Fibroblast of lung (primary cell): ENCODE measurements at regions not wholly inside any gene's neighbourhood (a gene's known extent, or its start where the extent isn't known, plus 50 kb on each side); places are given as distances from the start of the nearest gene placed in this dataset.

Experiments used
- DNase-seq, 2 donors: peaks; one replicate each; pipeline versions ENCODE4 v3.0.0 to v3.0.0-alpha.2; 2010; ENCODE audit warnings: low read depth in 2 of 2
- H2AFZ ChIP-seq: 2 replicates; pipeline ENCODE4 v1.5.1; 2012; ENCODE audit warnings: low read length, control low read depth, inconsistent platforms
- H3K27ac ChIP-seq: 2 replicates; pipeline ENCODE4 v1.5.1; 2011; ENCODE audit warnings: low read length, control low read depth; ENCODE audit not compliant: insufficient read depth
- H3K27me3 ChIP-seq: 2 replicates; pipeline ENCODE4 v1.5.1; 2011; ENCODE audit warnings: mild to moderate bottlenecking, low read length; ENCODE audit not compliant: control insufficient read depth, insufficient read depth
- H3K36me3 ChIP-seq: 2 replicates; pipeline ENCODE4 v1.5.1; 2011; ENCODE audit warnings: low read length; ENCODE audit not compliant: control insufficient read depth, insufficient read depth
- H3K4me1 ChIP-seq: 2 replicates; pipeline ENCODE4 v1.5.1; 2011; ENCODE audit warnings: low read length; ENCODE audit not compliant: control insufficient read depth, insufficient read depth; ENCODE audit errors: extremely low read depth
- H3K4me2 ChIP-seq: 2 replicates; pipeline ENCODE4 v1.5.1; 2011; ENCODE audit warnings: low read length, control low read depth; ENCODE audit not compliant: insufficient read depth; ENCODE audit errors: extremely low read depth
- H3K4me3 ChIP-seq, 4 experiments: fragments of 200-600 bp in 1 of 4; sonication (generic) in 1 of 4; replicated peaks in 1 of 4; 2 replicates each; pipeline ENCODE4 v1.5.1; 2011 to 2016; ENCODE audit warnings: low read length in 4 of 4, low read depth in 3 of 4, mild to moderate bottlenecking in 3 of 4, control low read depth in 2 of 4, inconsistent platforms in 1 of 4, mixed read lengths in 1 of 4; ENCODE audit not compliant: insufficient read depth in 1 of 4; ENCODE audit errors: control extremely low read depth in 1 of 4
- H3K79me2 ChIP-seq: 2 replicates; pipeline ENCODE4 v1.5.1; 2012; ENCODE audit warnings: mild to moderate bottlenecking, low read length, inconsistent platforms; ENCODE audit not compliant: control insufficient read depth, insufficient read depth
- H3K9ac ChIP-seq: 2 replicates; pipeline ENCODE4 v1.5.1; 2011; ENCODE audit warnings: mild to moderate bottlenecking, low read length, control low read depth; ENCODE audit not compliant: insufficient read depth
- H3K9me3 ChIP-seq: 2 replicates; pipeline ENCODE4 v1.5.1; 2012; ENCODE audit warnings: low read depth, low read length; ENCODE audit not compliant: control insufficient read depth, insufficient read depth
- H4K20me1 ChIP-seq: 2 replicates; pipeline ENCODE4 v1.5.1; 2011; ENCODE audit warnings: low read length; ENCODE audit not compliant: control insufficient read depth, insufficient read depth; ENCODE audit errors: extremely low read depth
- CTCF ChIP-seq, 2 donors: IDR thresholded peaks in 1 of 2; conservative IDR thresholded peaks in 1 of 2; 1 replicate in 1 of 2; 2 replicates in 1 of 2; pipeline ENCODE4 v1.5.1; 2011 to 2012; ENCODE audit warnings: low read length in 2 of 2, control low read depth in 1 of 2, inconsistent platforms in 1 of 2, low read depth in 1 of 2, mild to moderate bottlenecking in 1 of 2
- EZH2 ChIP-seq: IDR thresholded peaks from 2 replicates; pipeline ENCODE4 v1.5.1; 2012; ENCODE audit warnings: low read length, control low read depth, mild to moderate bottlenecking; ENCODE audit errors: missing control alignments

DNA sequence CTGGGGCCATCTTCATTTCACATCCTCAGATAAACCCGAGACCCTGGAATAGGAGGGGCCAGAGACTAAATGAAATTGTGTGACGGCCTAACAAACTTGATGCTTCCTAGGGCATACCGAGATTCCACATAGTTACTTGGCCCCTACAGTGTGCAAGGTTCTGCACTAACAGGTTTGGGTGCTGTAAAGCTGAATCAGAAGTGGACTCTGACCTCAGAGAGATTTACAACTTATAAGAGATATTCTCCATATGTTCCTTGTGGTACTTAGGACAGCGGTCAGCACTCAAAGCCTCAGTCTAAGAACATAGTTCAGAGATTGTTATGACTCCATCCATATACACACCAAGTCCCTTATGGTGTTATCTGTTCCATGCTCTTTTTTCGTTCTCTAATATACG, 55.1 kb upstream of the FHIP2A start:
- Histone ChIP-seq H2AFZ (no peak overlapping the region), H3K27me3 (no peaks in the 10 kb centered on the region), H3K36me3 (no peaks in the 10 kb centered on the region), H3K4me1 (no peaks in the 10 kb centered on the region), H3K4me3 (no peak overlapping the region), H3K79me2 (no peaks in the 10 kb centered on the region), H3K9me3 (no peaks in the 10 kb centered on the region), H3K9ac (no peak overlapping the region), H3K27ac (no peak overlapping the region), H3K4me2 (no peak overlapping the region), H4K20me1 (no peaks in the 10 kb centered on the region)
- DNase-seq: peak in 1 of 2 donors; percentile 30
- TF ChIP-seq CTCF (conservative IDR thresholded peaks at IDR 0.05 in 1 of 2, IDR thresholded peaks at IDR 0.05 in 1 of 2; ENCODE audit: low read depth in 1 of 2, low read length in 2 of 2): no peak
- TF ChIP-seq EZH2: no peak

GRCh38 chr10:114767101-114767985, 54.2 kb upstream of the FHIP2A start:
- H3K4me3 ChIP-seq: peak overlapping the region; percentile 54 to 67 (median 58)
- peak overlapping the region; percentile 23 for H3K9ac ChIP-seq
- no peaks in the 10 kb centered on the region for H4K20me1 ChIP-seq
- H3K27me3 ChIP-seq: no peaks in the 10 kb centered on the region
- DNase-seq: peak; percentile 62 to 74
- no peaks in the 10 kb centered on the region for H3K79me2 ChIP-seq
- H3K36me3 ChIP-seq: no peaks in the 10 kb centered on the region
- H2AFZ ChIP-seq: no peak overlapping the region
- peak overlapping the region; percentile 88 for H3K4me2 ChIP-seq
- no peaks in the 10 kb centered on the region for H3K4me1 ChIP-seq
- no peak overlapping the region for H3K27ac ChIP-seq
- TF ChIP-seq EZH2 (peak; percentile 21), CTCF (conservative IDR thresholded peaks at IDR 0.05 in 1 of 2, IDR thresholded peaks at IDR 0.05 in 1 of 2; ENCODE audit: low read depth in 1 of 2, low read length in 2 of 2) (no peak)
- H3K9me3 ChIP-seq: no peaks in the 10 kb centered on the region

DNA sequence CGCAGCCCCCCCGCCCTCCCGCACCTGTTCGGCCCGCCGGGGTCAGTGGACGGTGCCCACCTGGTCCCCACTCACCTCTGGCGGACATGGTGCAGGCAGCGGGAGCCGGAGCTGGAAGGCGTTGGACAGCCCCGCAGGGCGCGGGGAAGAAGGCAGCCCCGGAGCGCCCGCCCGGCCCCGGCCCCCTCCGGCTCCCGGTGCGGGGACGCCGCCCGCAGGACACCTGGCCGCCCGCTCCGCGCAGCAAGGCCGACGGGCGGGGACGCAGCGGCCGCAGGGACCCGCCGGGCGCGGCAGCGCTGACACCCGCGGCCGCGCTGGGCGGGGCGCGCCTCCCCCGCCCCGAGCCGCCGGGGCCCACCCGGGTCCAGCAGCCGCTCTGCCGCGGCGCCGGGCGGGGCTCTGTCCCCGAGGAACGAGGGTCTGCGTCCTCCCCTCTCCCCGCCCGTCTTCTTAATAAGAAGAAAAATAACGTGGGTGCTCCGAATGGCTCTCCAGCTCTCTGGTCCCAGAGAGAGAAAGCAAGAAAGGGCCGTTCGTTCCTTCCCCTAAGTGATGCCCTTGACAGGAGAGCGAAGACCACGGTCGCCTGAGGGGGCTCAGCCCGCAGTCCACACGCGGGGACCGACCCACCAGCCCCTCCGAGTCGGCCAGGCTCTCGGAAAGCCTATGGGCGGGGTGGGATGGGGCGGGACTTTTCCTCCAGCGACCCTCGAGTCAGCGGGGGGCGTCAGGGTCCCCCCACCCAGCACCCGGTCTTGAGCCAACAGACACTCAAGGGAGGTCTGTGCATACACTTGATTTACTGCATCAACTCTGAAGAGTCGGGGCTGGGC, 53.4 kb upstream of the FHIP2A start:
- no peaks in the 10 kb centered on the region for H3K79me2 ChIP-seq
- H3K27me3 ChIP-seq: no peaks in the 10 kb centered on the region
- H3K4me2 ChIP-seq: peak overlapping the region; percentile 88
- H3K4me1 ChIP-seq: no peaks in the 10 kb centered on the region
- peak overlapping the region in 3 of 4 experiments; percentile 13 to 60 (median 54) for H3K4me3 ChIP-seq
- TF ChIP-seq CTCF (conservative IDR thresholded peaks at IDR 0.05 in 1 of 2, IDR thresholded peaks at IDR 0.05 in 1 of 2; ENCODE audit: low read depth in 1 of 2, low read length in 2 of 2) (no peak), EZH2 (peak; percentile 8)
- no peak for DNase-seq
- H2AFZ ChIP-seq: no peak overlapping the region
- no peak overlapping the region for H3K27ac ChIP-seq
- peak overlapping the region; percentile 5 for H3K9ac ChIP-seq
- H3K9me3 ChIP-seq: no peaks in the 10 kb centered on the region
- H4K20me1 ChIP-seq: no peaks in the 10 kb centered on the region
- no peaks in the 10 kb centered on the region for H3K36me3 ChIP-seq
